Left lung (tissue), 4 donors: ENCODE measurements at regions not wholly inside any gene's neighbourhood (a gene's known extent, or its start where the extent isn't known, plus 50 kb on each side); places are given as distances from the start of the nearest gene placed in this dataset.

ENCODE experiments used
- ATAC-seq: fragments of 200-7000 bp; cut with Tn5 transposase; one replicate; pipeline ENCODE4 v1.9.1; 2020; ENCODE audit warnings: moderate library complexity
- DNase-seq, 4 donors: peaks; one replicate each; pipeline ENCODE4 v3.0.0-alpha.2; 2013 to 2020
- H3K27ac ChIP-seq, 2 donors: fragments of 200-600 bp; sonication (generic) in 1 of 2; one replicate each; pipeline versions ENCODE4 v1.5.0 to v1.8.0; 2020 to 2021
- H3K27me3 ChIP-seq, 2 donors: fragments of 200-600 bp; sonication (generic) in 1 of 2; one replicate each; pipeline versions ENCODE4 v1.5.0 to v1.8.0; 2020 to 2021
- H3K36me3 ChIP-seq, 2 donors: fragments of 200-600 bp; sonication (generic) in 1 of 2; one replicate each; pipeline versions ENCODE4 v1.5.0 to v1.8.0; 2020 to 2021
- H3K4me1 ChIP-seq, 2 donors: fragments of 200-600 bp; one replicate each; pipeline ENCODE4 v1.8.0; 2021
- H3K4me3 ChIP-seq, 2 donors: fragments of 200-600 bp; sonication (generic) in 1 of 2; one replicate each; pipeline versions ENCODE4 v1.5.0 to v1.8.0; 2020 to 2021; ENCODE audit warnings: mild to moderate bottlenecking in 1 of 2
- H3K9me3 ChIP-seq, 2 donors: fragments of 200-600 bp; sonication (generic) in 1 of 2; one replicate each; pipeline versions ENCODE4 v1.5.0 to v1.8.0; 2020 to 2021
- intact Hi-C, 2 donors: fragments of 100-400 bp; cut with DNase I; formaldehyde crosslinking; loops; one replicate each; pipeline versions ENCODE4 v1.11.2 to v1.14.2; 2022
- TF ChIP-seq, protein P1 (sequence below), 2 donors: fragments of 200-600 bp; sonication (generic) in 1 of 2; IDR thresholded peaks; one replicate each; pipeline versions ENCODE4 v1.5.0 to v1.8.0; 2021; ENCODE audit warnings: antibody characterized with exemption in 2 of 2
- donor health status: DM: no; HTN: yes; CAD: no.
- donor health status: DM: no; HTN: no; CAD: no.

DNA sequence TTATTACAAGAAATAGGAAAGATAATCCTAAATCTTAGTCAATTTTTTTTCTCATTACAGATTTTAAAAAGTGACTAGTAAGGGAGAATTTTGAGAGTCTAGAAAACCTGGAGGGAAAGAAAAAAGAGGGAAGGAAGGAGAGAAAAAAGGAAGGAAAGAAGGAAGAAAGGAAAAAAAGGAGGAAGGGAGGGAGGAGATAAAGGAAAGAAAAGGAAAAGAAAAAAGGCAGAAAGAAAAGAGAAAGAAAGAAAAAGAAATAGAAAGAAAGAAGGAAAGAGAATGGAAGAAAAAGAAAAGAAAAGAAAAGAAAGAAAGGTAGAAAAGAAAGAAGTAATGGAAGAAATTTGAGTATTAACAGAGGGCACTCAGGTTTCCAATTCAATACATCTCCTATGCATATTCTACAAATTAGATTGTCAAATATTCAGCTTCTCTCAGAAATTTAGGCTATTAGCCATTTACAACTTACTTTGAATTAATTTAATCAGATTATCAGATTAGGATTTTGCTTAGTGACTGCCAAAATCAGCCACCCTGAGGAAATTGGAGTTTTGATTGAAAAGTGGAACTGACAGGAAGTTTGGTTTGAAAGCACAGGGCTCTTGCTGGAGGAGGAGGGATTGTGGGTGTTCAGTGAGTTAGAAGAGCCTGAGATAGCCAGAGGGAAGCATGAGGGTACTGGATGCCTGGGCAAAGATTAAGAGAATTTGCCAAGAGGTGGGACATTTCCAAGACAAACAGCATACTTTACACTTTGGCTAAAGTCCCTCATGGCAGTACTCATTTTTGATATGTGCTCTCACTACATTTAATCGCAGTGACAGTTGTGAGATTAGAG is 677.8 kb downstream of the USP25 start:
- H3K4me3 ChIP-seq: no peak overlapping the region
- no peaks in the 10 kb centered on the region for H3K36me3 ChIP-seq
- intact Hi-C loops: no loop called here

DNA sequence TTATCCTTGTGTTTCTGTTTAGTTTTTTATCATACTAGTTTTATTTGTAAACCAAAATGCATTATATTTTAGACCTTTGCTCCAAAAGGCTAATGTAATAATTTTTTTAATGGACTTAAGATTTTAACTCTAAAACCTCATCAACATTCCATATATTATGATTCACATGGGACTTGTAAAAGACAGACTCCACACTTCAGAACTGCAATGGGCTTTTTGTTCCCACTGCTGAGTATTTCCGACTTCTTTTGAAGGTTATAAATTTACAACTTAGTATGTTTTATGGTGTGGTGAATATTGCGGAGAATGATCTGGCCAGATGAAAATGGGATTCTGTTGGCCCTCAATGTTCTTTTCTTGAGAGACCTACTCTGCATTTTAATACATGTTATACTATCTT is 678.5 kb downstream of the USP25 start:
- Histone ChIP-seq H3K4me1 (no peaks in the 10 kb centered on the region), H3K9me3 (peaks cover 0 to 8% of the 10 kb centered on the region in 2 donors), H3K27me3 (no peaks in the 10 kb centered on the region), H3K27ac (no peak overlapping the region), H3K36me3 (no peaks in the 10 kb centered on the region), H3K4me3 (no peak overlapping the region)
- TF ChIP-seq, protein P1, sequence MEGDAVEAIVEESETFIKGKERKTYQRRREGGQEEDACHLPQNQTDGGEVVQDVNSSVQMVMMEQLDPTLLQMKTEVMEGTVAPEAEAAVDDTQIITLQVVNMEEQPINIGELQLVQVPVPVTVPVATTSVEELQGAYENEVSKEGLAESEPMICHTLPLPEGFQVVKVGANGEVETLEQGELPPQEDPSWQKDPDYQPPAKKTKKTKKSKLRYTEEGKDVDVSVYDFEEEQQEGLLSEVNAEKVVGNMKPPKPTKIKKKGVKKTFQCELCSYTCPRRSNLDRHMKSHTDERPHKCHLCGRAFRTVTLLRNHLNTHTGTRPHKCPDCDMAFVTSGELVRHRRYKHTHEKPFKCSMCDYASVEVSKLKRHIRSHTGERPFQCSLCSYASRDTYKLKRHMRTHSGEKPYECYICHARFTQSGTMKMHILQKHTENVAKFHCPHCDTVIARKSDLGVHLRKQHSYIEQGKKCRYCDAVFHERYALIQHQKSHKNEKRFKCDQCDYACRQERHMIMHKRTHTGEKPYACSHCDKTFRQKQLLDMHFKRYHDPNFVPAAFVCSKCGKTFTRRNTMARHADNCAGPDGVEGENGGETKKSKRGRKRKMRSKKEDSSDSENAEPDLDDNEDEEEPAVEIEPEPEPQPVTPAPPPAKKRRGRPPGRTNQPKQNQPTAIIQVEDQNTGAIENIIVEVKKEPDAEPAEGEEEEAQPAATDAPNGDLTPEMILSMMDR (IDR thresholded peaks at IDR 0.05): no peak
- ATAC-seq (no peak), DNase-seq (no peak)
- intact Hi-C loops: no loop called here

More for the DNA sequence above, 677.8 kb downstream of the USP25 start:
- TF ChIP-seq, protein P1 (IDR thresholded peaks at IDR 0.05): no peak
- ATAC-seq: peak; percentile 23
- peaks cover 0 to 13% of the 10 kb centered on the region in 2 donors for H3K9me3 ChIP-seq
- no peaks in the 10 kb centered on the region for H3K4me1 ChIP-seq
- no peaks in the 10 kb centered on the region for H3K27me3 ChIP-seq
- no peak overlapping the region for H3K27ac ChIP-seq
- no peak for DNase-seq

DNA sequence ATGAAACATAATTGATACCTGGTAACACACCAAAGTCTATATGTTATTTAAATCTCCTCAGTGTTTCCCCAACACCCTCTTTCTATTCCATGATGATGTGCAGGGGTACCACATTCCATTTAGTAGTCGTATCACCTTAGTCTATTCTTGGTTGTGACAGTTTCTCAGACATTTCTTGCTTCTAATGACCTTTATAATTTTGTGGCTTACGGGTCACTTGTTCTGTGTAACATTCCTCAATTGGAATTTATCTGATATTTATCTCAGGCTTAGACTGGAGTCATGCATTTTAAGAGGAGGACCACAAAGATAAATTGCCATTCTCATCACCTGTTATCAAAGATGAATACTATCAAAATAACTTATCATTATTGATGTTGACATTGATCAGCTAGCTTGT is 679.6 kb downstream of the USP25 start:
- Histone ChIP-seq H3K9me3 (peaks cover 0 to 5% of the 10 kb centered on the region in 2 donors), H3K4me1 (no peaks in the 10 kb centered on the region), H3K27ac (no peak overlapping the region), H3K27me3 (no peaks in the 10 kb centered on the region), H3K36me3 (no peaks in the 10 kb centered on the region), H3K4me3 (no peak overlapping the region)
- ATAC-seq: no peak
- DNase-seq: no peak
- TF ChIP-seq, protein P1 (IDR thresholded peaks at IDR 0.05): no peak
- intact Hi-C loops: no loop called here

DNA sequence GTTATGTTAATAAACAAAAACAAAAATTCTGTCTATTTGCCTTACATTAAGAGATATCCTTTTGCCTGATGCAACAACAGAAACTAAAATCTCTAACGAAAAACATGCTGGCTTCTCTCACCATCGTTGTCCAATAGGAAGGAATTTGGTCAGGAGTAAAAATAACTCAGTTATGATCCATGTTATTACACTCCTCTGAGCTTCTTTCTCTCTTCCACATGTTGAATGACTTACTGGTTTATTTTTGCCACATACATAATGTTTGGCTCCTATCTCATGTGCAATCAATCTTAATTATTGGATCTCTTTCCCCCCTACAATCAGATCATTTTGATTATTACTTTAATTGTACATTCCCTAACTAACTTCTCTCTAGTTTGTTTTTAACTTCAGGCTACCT is 688.4 kb downstream of the USP25 start:
- DNase-seq: no peak
- Histone ChIP-seq H3K4me3 (no peak overlapping the region), H3K27me3 (no peaks in the 10 kb centered on the region)

DNA sequence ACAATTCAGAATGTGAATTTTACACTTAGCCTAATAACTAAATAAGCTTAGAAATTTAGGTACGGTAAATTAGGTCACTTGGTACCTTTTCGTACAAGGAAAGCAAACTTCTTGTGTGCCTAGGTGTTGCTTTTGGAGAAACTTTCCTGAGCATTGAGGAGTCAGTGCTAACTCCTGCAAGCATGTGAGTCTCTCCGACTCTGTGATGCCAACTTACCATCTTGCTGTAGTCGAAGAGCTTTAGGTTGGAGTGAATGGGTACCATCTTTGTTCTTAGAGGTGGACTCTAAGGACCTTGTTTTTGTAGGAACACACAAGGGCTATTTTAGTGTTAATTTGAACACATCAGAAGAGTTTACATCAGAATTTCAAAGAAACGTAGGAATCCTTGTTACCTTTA is 688.9 kb downstream of the USP25 start:
- Histone ChIP-seq H3K4me3 (no peak overlapping the region), H3K9me3 (no peaks in the 10 kb centered on the region), H3K4me1 (no peaks in the 10 kb centered on the region), H3K27ac (peak overlapping the region in 1 of 2 donors; percentile 84), H3K27me3 (no peaks in the 10 kb centered on the region), H3K36me3 (no peaks in the 10 kb centered on the region)
- intact Hi-C loops: no loop called here
- ATAC-seq (no peak), DNase-seq (no peak)
- TF ChIP-seq, protein P1 (IDR thresholded peaks at IDR 0.05): no peak

More for the DNA sequence above, 688.4 kb downstream of the USP25 start:
- H3K36me3 ChIP-seq: no peaks in the 10 kb centered on the region
- intact Hi-C loops: no loop called here
- TF ChIP-seq, protein P1 (IDR thresholded peaks at IDR 0.05): no peak
- H3K9me3 ChIP-seq: no peaks in the 10 kb centered on the region
- no peaks in the 10 kb centered on the region for H3K4me1 ChIP-seq
- H3K27ac ChIP-seq: no peak overlapping the region
- no peak for ATAC-seq
